NB4 (cell line): ENCODE measurements at regions not wholly inside any gene's neighbourhood (a gene's known extent, or its start where the extent isn't known, plus 50 kb on each side); places are given as distances from the start of the nearest gene placed in this dataset.

ENCODE experiments used
- CTCF ChIP-seq: IDR thresholded peaks from one replicate; pipeline ENCODE4 v1.5.1; 2012; ENCODE audit warnings: low read depth, low read length
- POLR2A ChIP-seq: IDR thresholded peaks from 2 replicates; pipeline ENCODE4 v1.6.1; 2011; ENCODE audit warnings: mild to moderate bottlenecking; ENCODE audit not compliant: insufficient read length; ENCODE audit errors: extremely low read depth

- TF ChIP-seq CTCF (no peak), POLR2A (no peak)
Measured at GRCh38 chr17:77496831-77497577, 356.2 kb downstream of the SEC14L1 start.
